AG10803 (cell line): ENCODE measurements at regions not wholly inside any gene's neighbourhood (a gene's known extent, or its start where the extent isn't known, plus 50 kb on each side); places are given as distances from the start of the nearest gene placed in this dataset.

Experiments
- DNase-seq: peaks from one replicate; pipeline ENCODE4 v3.0.0; 2010; ENCODE audit warnings: low read depth
- H3K4me3 ChIP-seq: 2 replicates; pipeline ENCODE4 v1.5.1; 2011; ENCODE audit warnings: mild to moderate bottlenecking, low read length, control low read depth
- CTCF ChIP-seq: conservative IDR thresholded peaks from 2 replicates; pipeline ENCODE4 v1.5.1; 2011; ENCODE audit warnings: mild to moderate bottlenecking, low read length, control low read depth, inconsistent platforms

- no peak for DNase-seq
- no peak overlapping the region for H3K4me3 ChIP-seq
- TF ChIP-seq CTCF, result no peak
These were observed 233.2 kb upstream of the THSD7B start for GRCh38 chr2:136532171-136532570.

DNA sequence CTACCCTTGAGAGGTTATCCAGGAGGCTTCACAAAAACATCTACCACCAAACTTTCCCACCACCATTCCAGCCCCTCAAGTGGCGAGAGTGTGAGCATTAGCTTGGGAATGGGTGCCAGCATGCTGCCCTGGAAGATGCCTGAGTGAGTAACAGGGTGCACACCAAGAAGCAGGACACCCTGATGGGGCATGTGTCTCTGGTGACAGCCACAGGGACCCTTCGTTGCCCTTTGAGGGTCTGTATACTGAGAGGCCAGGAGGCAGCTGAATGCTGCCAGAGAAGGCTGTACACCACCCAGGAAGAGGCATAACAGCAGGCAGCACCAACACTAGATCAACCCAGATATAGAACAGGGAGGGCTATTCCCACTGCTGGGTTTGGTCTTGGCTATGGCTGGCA, 233.6 kb upstream of the THSD7B start:
- H3K4me3 ChIP-seq, result no peak overlapping the region
- TF ChIP-seq CTCF, result no peak
- no peak for DNase-seq

- DNase-seq, result no peak
- no peak for TF ChIP-seq CTCF
- no peak overlapping the region for H3K4me3 ChIP-seq
These were observed 235.2 kb upstream of the THSD7B start for GRCh38 chr2:136530146-136530545.

DNA sequence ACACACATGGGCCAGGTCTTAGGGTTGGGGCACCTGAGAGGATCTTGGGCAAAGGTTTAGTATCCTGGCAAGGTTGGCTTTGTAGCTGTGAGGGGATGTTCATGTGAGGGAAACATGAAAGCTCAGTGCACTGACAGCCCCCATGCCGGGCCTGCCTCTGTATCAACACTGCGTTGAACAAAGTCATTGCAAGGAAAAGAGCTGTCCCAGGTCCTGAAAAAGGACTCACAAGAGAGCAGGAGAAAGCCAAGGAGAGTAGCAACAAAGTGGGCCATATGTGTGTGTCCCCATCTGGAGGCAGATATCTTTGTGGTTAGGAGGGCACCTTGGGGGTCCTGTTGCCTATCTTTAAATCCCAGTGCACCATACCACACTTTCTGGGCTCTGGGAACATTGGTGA, 237.8 kb upstream of the THSD7B start:
- TF ChIP-seq CTCF, result no peak
- DNase-seq, result no peak
- H3K4me3 ChIP-seq, result no peak overlapping the region

GRCh38 chr2:136522724-136523123, 242.6 kb upstream of the THSD7B start:
- no peak overlapping the region for H3K4me3 ChIP-seq
- DNase-seq, result no peak
- TF ChIP-seq CTCF, result no peak

DNA sequence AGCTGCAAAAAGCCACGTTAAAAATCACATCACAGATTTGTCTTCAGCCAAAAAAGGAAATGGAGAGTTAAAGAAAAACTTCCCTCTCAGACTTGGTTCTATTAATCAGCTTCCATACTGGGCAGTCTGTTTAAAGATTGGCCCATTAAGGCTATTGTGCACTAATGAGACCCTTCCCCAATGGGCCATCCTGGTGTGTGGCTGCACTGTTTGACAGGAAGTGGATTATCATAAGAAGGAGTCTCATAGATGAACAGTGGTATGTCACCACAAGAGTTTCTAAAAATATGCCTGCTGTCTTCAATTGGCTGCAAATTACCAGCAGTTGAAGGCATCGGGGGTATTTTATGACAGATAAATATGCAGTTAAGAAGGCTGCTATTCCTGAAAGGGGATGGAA, 247.6 kb upstream of the THSD7B start:
- DNase-seq, result no peak
- no peak overlapping the region for H3K4me3 ChIP-seq
- no peak for TF ChIP-seq CTCF

- no peak for TF ChIP-seq CTCF
- no peak overlapping the region for H3K4me3 ChIP-seq
- DNase-seq, result no peak
These were observed 255.1 kb upstream of the THSD7B start for GRCh38 chr2:136510244-136510643.
